Peyer's patch (tissue), 4 donors: ENCODE measurements at regions not wholly inside any gene's neighbourhood (a gene's known extent, or its start where the extent isn't known, plus 50 kb on each side); places are given as distances from the start of the nearest gene placed in this dataset.
"Not testable (repeated sequence)": the region's sequence is repeated elsewhere in the genome, so short reads cannot be mapped to it uniquely, and the experiment has no call there.

Source experiments
- DNase-seq, 3 donors: peaks; one replicate each; pipeline ENCODE4 v3.0.0-alpha.2; 2017 to 2019
- H3K27ac ChIP-seq, 4 donors: fragments of 200-600 bp; sonication (generic); one replicate each; pipeline ENCODE4 v1.5.1; 2016 to 2019
- H3K27me3 ChIP-seq, 2 donors: fragments of 200-600 bp; sonication (generic); one replicate each; pipeline ENCODE4 v1.5.1; 2019
- H3K36me3 ChIP-seq, 3 donors: fragments of 200-600 bp; sonication (generic); one replicate each; pipeline ENCODE4 v1.5.1; 2016 to 2019
- H3K4me1 ChIP-seq, 4 donors: fragments of 200-600 bp; sonication (generic); one replicate each; pipeline ENCODE4 v1.5.1; 2016 to 2019
- H3K4me3 ChIP-seq, 4 donors: fragments of 200-600 bp; sonication (generic); 1 replicate in 3 of 4; 2 replicates in 1 of 4; pipeline ENCODE4 v1.5.1; 2016 to 2019; ENCODE audit warnings: mild to moderate bottlenecking in 1 of 4
- H3K9me3 ChIP-seq, 4 donors: fragments of 200-600 bp; sonication (generic); one replicate each; pipeline ENCODE4 v1.5.1; 2016 to 2019; ENCODE audit warnings: mild to moderate bottlenecking in 1 of 4
- CTCF ChIP-seq, 6 experiments: fragments of 450-650 bp in 4 of 6; fragments of 200-600 bp in 2 of 6; sonication (generic) in 1 of 6; IDR thresholded peaks; one replicate each; pipeline ENCODE4 v1.5.1; 2017 to 2019; ENCODE audit warnings: antibody characterized with exemption in 6 of 6, mild to moderate bottlenecking in 3 of 6, moderate library complexity in 1 of 6
- POLR2A ChIP-seq, 2 donors: fragments of 450-650 bp; IDR thresholded peaks; one replicate each; pipeline ENCODE4 v1.5.1; 2017; ENCODE audit warnings: antibody characterized with exemption in 2 of 2, mild to moderate bottlenecking in 2 of 2, moderate library complexity in 2 of 2

DNA sequence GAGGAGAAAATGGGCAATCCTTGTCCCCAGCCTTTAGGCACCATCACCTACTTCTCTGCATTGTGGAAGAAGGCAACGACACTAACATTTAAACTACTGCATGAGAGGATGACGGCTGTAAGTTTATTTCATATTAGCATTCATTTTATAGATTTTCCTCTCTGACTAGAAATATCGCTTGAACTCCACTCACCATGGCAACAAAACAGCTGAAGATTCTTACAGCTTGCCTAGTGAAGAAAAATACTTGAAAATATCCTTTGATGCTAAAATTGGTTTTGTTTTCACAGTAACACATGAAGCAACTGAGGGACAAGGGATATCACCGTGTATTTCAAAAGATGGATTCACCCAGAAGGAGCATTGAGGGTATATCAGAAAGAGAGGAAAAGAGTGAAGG, 284.3 kb downstream of the LIG4 start:
- Histone ChIP-seq H3K36me3 (no peaks in the 10 kb centered on the region), H3K27ac (no peak overlapping the region), H3K9me3 (no peaks in the 10 kb centered on the region), H3K4me1 (no peaks in the 10 kb centered on the region), H3K4me3 (no peak overlapping the region), H3K27me3 (no peaks in the 10 kb centered on the region)
- TF ChIP-seq CTCF (IDR thresholded peaks at IDR 0.05), result no peak
- TF ChIP-seq POLR2A (IDR thresholded peaks at IDR 0.05), result no peak
- no peak for DNase-seq

DNA sequence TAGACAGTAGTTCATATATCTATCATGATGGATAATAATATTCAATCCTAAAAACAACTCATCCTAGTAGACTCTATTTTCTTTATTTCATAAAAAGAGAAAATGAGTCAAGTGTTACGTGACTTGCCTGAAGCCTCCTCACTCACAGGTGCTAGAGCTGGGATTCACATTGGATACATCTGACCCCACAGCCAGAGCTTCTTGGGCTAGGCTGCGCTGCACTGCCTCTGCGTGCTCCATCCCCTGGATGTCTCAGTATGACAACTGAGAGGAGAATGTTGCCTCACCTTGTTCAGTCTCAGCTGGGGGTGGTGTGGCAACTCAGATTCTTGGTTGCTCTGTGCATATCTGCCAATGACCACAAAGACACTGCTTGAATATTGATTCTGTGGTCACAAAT, 286.6 kb downstream of the LIG4 start:
- Histone ChIP-seq H3K4me3 (no peak overlapping the region), H3K4me1 (no peaks in the 10 kb centered on the region), H3K27ac (no peak overlapping the region), H3K36me3 (no peaks in the 10 kb centered on the region), H3K9me3 (no peaks in the 10 kb centered on the region), H3K27me3 (no peaks in the 10 kb centered on the region)
- DNase-seq, result no peak
- no peak for TF ChIP-seq POLR2A (IDR thresholded peaks at IDR 0.05)
- no peak for TF ChIP-seq CTCF (IDR thresholded peaks at IDR 0.05)

DNA sequence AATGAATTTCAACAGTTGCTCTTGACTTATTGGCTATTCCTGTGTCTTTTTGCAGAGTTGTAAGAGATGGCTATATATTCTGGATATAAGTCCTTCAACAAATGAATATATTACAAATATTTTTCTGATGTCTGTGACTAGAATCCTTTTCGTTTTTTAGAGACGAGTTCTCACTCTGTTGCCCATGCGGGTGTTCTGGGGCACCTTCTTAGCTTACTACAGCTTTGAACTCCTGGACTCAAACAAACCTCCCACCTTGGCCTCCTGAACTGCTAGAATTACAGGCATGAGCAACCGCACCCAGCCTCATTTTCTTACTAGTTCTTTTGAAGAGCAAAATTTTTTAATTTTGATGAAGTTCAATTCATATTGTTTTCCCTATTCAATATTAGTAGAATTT, 287.8 kb downstream of the LIG4 start:
- no peaks in the 10 kb centered on the region for H3K9me3 ChIP-seq
- no peak for DNase-seq
- H3K4me3 ChIP-seq, result no peak overlapping the region
- TF ChIP-seq POLR2A (IDR thresholded peaks at IDR 0.05) (no peak), CTCF (IDR thresholded peaks at IDR 0.05) (no peak)
- no peak overlapping the region for H3K27ac ChIP-seq
- H3K4me1 ChIP-seq, result no peaks in the 10 kb centered on the region
- no peaks in the 10 kb centered on the region for H3K27me3 ChIP-seq
- no peaks in the 10 kb centered on the region for H3K36me3 ChIP-seq

DNA sequence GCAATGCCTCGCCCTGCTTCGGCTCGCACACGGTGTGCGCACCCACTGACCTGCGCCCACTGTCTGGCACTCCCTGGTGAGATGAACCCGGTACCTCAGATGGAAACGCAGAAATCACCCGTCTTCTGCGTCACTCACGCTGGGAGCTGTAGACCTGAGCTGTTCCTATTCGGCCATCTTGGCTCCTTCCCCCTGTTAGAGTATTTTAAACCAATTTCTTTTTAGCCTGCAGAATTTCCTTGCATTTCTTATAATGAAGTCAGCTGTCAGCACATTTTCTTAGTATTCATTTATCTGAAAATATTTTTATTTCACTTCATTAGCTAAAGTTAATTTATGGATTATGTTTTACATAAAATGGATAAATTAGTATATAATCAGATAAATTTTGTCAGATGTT, 288.8 kb downstream of the LIG4 start:
- DNase-seq, H3K27me3 ChIP-seq: not testable (repeated sequence)

DNA sequence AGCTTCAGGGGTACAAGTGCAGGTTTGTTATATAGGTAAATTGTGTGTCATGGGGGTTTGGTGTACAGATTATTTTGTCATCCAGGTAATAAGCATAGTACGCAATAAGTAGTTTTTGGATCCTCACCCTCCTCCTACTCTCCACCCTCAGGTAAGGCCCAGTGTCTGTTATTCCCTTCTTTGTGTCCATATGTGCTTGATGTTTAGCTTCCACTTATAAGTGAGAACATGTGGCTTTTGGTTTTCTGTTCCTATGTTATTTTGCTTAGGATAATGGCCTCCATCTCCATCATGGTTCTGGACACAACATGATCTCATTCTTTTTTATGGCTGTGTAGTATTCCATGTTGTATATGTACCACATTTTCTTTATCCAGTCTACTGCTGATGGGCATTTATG, 298.4 kb downstream of the LIG4 start:
- not testable (repeated sequence) for DNase-seq, H3K27ac ChIP-seq, H3K27me3 ChIP-seq, H3K4me1 ChIP-seq, H3K36me3 ChIP-seq, H3K9me3 ChIP-seq, H3K4me3 ChIP-seq

More for the DNA sequence above, 288.8 kb downstream of the LIG4 start:
- H3K9me3 ChIP-seq, H3K36me3 ChIP-seq, H3K4me3 ChIP-seq, H3K4me1 ChIP-seq, H3K27ac ChIP-seq: not testable (repeated sequence)

DNA sequence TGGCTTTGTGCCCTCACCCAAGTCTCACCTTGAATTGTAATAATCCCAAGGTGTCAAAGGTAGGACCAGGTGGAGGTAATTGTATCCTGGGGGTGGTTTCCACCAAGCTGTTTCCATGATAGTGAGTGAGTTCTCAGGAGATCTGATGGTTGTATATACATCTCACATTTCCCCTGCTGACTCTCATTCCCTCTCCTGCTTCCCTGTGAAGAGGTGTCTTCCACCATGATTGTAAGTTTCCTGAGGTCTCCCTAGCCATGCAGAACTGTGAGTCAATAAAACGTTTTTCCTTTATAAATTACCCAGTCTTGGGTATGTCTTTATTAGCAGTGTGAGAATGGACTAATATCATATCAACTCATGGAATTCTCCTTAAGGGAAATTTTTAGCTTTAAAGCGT, 302.6 kb downstream of the LIG4 start:
- Histone ChIP-seq H3K4me1 (no peaks in the 10 kb centered on the region), H3K27ac (no peak overlapping the region), H3K27me3 (no peaks in the 10 kb centered on the region), H3K4me3 (no peak overlapping the region), H3K36me3 (no peaks in the 10 kb centered on the region), H3K9me3 (no peaks in the 10 kb centered on the region)
- TF ChIP-seq POLR2A (IDR thresholded peaks at IDR 0.05), result no peak
- TF ChIP-seq CTCF (IDR thresholded peaks at IDR 0.05), result no peak
- DNase-seq, result no peak

- DNase-seq, result no peak
- Histone ChIP-seq H3K4me3 (no peak overlapping the region), H3K4me1 (no peaks in the 10 kb centered on the region), H3K27ac (no peak overlapping the region), H3K36me3 (no peaks in the 10 kb centered on the region), H3K27me3 (no peaks in the 10 kb centered on the region), H3K9me3 (no peaks in the 10 kb centered on the region)
- TF ChIP-seq CTCF (IDR thresholded peaks at IDR 0.05), result no peak
- no peak for TF ChIP-seq POLR2A (IDR thresholded peaks at IDR 0.05)
Observed at GRCh38 chr13:107907065-107907805, 308.1 kb downstream of the LIG4 start.
